MM.1S (cell line): ENCODE measurements at regions not wholly inside any gene's neighbourhood (a gene's known extent, or its start where the extent isn't known, plus 50 kb on each side); places are given as distances from the start of the nearest gene placed in this dataset.

Experiments used
- CTCF ChIP-seq: fragments of 300-600 bp; sonication (generic); IDR thresholded peaks from 2 replicates; pipeline ENCODE4 v1.5.1; 2016; ENCODE audit warnings: antibody characterized with exemption, low read length, mixed read lengths
- EZH2phosphoT487 ChIP-seq: fragments of 300-600 bp; sonication (generic); IDR thresholded peaks from 2 replicates; pipeline ENCODE4 v1.6.1; 2018; ENCODE audit warnings: antibody characterized with exemption, low read length

DNA sequence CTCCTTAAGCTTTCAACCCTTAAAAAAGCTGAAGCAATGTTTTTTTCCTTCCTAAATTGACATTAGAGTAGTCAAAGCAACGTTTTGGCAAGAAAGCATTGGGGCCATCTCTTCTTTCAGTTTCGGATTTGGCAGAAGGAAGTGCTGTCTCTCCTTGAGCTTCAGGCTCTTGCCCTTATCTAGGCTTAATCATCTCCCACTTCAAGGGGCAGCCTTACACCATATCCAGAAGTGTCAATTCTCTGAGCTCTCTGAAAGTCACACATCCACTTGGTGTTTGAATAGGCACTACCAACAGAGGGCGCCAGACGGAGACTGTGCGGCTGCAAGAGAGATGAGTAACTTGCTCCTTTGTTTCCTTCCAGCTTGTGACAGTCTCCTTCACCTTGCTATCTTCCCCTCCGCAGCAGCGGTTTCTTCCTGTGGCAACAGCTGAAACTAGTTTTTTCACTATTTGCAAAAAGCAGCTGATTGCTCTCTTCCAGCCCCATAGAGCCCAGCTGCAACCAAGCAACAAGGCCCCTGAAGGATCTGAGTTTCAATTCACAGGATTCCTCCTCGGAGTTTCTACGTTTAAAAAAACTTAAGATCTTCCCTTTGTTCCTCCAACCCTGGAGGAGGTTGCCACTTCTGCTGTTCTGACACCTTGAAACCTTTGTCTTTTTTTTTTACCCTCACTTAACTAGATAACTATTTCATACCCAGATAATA is 147.0 kb upstream of the SLCO3A1 start:
- TF ChIP-seq CTCF = peak; percentile 98
- no peak for TF ChIP-seq EZH2phosphoT487
